ENCODE measurements at regions not wholly inside any gene's neighbourhood (a gene's known extent, or its start where the extent isn't known, plus 50 kb on each side); places are given as distances from the start of the nearest gene placed in this dataset.
A peak's percentile ranks its signal among the peaks of the same experiment; 100 is the strongest.

DNA sequence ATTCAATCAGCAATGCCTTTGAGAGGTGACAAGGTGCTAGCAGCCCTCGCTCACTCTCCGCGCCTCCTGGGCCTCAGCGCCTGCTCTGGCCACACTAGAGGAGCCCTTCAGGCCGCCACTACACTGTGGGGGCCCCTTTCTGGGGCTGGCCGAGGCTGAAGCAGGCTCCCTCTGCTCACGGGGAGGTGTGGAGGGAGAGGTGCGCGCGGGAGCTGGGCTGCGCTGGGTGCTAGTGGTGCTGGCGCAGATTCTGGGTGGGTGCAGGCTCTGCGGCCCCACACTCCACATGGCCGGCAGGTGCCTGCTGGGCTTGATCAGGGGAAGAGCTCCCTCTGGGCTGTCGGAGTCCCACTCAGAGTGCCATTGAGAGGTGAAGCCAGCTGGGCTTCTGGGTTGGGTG lies 351.0 kb downstream of the GASK1B start:
- DNase-seq (ENCODE audit: low spot score) (no peak), ATAC-seq (no peak)
- intact Hi-C loops (cut with DNase I): no loop called here

DNA sequence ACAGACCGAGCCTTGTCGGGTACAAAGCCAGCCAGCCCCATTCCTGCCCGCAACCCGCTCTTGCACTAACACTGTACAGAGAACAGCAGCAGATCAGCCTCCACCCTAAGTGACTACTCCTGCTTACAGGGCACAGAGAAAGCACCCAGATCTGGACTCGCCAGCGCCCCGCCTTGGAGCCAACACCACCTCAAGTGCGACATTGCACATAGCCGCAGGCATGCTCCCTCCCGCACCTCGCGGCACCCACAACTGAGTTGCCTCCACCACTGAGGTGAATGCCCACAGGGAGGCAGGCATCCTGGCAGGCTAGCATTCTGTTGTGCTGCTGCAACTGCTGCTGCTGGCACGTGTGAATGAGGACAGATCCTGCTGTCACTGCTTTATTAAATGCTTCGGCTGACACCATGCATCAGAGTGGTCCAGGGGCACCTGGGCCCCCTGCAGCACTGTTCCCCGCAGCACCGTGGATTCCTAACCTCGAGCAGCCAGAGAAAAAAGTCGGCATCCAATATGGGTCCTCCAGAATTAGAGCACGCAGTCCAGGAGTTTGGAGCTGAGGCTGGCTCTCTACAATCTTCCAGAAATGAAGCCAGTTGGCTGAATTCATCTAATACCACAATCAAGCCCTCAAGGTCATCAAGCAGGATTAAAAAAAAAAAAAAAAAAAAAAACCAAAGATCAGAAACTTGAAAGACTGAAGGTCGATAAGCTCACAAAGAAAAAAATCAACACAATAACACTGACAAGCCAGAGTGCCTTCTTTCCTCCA lies 352.9 kb downstream of the GASK1B start:
- DNase-seq (ENCODE audit: low spot score) (no peak), ATAC-seq (peak; percentile 10)

DNA sequence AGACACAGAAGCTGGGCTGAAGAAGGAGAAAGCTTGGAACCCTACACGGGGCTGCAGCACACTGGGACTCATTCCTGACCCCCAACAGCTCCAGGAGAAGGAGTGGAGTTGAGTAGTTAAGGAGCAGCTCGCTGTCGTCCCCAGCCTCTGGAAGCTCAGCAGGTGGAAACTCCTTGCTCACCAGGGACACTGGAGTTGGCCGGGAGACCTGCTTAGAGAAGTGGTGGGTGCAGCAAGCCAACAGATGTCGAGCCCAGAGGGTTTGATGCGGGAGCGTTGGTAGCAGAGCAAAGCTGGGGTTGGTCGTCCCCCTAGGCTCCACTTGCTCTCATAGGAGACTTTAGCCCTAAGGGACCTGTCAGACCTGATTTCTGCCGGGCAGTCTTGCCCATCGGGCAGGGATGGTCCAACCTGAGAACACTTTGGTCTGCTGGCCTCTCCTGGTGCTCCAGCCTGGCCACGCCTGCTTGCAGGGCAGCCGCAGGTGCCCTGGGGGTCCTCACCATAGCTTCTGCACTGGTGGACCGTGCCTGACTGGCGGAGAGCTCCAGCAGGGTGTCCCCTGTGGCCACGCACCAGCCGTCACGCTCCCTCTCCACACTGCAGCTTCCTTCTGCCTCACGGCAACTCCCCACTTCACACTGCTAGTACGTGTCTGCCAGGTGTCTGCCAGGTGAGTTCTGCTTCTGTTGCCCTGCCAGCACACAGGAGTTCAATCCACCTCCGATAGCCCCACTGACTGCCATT lies 353.7 kb downstream of the GASK1B start:
- intact Hi-C loops (cut with DNase I): no loop called here
- no peak for DNase-seq (ENCODE audit: low spot score)
- peak; percentile 36 for ATAC-seq

More for the DNA sequence above, 352.9 kb downstream of the GASK1B start:
- intact Hi-C loops (cut with DNase I): no loop called here

DNA sequence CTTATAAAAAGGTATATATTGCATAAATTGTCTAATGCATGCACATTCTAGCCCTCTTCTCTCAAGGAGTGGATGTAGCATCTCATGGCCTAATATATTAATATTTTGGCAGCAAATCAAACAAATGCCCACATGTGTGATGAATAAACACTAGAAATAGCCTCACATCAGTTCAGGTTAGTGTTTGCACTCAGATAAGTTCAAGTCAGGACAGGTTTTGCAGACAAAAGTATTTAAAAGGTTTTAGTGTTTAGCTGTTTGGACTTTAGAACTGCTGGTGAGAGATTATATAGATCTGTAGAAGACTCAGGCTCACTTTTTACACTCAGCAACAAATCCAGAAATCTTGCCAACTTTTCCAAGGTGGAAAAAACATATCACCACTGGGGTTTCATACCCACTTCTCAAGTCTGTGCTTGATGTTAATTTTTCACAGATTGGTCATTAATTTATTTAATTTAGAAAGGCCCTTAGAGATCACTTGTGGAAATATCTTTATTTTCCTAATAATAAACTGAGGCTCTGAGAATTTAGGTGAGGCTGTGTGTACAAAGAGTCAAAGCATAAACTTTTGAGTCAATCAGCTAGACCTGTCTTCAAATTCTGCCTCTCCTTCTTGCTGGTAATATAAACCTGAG lies 362.6 kb downstream of the GASK1B start:
- intact Hi-C loops (cut with DNase I): no loop called here
- DNase-seq (ENCODE audit: low spot score): no peak
- ATAC-seq: no peak

DNA sequence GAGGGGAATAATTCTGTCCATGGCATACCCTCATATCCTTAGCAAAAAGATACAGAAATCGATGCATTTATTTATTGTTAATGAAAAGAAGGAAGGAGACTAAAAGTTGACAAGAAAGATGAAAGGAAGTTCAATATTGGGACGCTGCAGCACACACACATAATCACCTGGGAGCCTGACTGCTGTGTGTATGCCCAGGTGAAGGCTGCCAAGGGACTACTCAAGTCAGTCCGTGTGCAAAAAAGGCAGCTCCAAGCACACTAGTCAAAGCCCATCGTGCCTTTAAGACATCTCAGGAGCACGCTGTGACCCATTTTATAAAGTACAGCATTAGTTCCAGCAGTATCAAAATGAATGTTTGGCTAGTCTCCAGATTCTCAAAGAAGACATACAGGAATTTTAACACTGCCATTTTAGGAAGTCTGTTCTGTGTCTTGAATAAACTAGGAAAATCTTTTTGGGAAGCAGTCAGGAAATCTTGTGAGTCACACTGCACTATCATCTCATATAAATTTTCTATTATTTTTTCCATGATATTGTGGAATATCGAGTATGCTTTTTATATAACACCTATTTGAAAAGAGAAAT lies 363.9 kb downstream of the GASK1B start:
- DNase-seq (ENCODE audit: low spot score): no peak
- ATAC-seq: no peak
- intact Hi-C loops (cut with DNase I): loop anchor here (2.0 kb wide), 1 partner anchor 78 kb away; no protein-coding TSS in a partner anchor

DNA sequence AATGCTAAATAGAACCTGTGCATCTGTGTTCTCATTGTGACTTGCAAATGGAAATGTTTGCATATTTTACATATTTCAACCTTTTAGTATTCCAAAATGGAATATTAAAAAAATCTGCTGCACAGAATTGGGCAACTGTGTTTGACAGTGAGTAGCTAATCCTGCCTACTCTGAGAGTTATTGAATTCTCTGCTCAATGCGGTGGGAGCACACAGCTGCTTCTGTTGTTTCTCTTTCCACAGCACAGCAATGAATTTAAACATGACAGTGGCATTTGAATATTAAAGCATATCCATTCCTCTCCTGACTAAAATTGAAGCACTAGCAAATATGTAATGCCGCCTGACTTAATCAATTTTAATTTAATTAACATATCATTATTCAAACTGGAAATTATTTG lies 366.6 kb downstream of the GASK1B start:
- intact Hi-C loops (cut with DNase I): no loop called here
- ATAC-seq: no peak
- DNase-seq (ENCODE audit: low spot score): no peak

DNA sequence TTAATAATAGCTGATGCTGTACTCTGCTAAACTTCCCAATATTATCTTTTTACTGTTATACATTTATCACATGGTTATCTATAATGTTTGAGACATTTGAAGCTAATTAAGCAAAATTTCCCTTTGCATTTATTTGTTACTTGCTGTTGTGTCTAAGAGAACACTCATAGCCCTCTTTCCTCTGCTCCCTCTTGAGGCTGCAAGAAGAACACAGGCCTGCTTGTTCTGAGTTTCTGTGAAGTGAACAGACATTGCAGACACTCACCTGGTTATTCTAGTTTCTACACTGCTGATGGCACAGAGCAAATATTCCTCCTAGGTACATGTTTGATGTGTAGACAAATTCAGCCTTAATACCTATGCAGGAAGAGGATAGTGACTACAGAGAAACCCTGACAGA lies 367.8 kb downstream of the GASK1B start:
- intact Hi-C loops (cut with DNase I): no loop called here
- no peak for ATAC-seq
- DNase-seq (ENCODE audit: low spot score): no peak

DNA sequence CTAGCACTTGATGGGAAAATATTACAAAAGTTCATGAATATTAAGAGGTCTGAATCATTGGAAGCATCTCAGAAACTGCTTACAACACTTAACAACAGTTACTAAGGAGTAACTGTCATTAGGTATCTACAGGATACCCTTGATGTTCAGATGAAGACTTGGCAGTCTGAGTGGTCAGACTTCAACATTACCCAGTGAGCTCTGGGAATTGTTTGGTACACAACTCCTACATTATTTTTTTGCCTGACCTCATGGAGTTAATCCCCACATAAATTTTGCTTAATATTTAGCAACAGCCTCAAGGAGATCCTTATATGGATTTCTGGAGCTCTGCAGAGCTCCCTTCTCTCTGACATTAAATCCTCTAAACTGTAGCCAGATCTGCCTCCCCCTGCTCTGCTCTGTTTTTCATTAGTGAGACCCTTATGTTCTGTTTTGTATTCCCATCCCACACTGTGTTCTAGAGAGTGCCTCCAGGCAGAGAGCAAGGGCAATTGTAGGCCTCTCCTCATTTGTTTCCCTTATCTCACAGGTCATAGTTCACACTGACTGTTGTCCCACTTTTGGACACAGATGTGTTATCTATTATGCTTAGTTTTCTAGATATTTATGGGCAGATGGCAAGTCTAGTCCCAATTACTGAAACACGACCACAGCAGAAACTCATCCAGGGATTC lies 368.8 kb downstream of the GASK1B start:
- intact Hi-C loops (cut with DNase I): no loop called here
- ATAC-seq: no peak
- DNase-seq (ENCODE audit: low spot score): no peak

DNA sequence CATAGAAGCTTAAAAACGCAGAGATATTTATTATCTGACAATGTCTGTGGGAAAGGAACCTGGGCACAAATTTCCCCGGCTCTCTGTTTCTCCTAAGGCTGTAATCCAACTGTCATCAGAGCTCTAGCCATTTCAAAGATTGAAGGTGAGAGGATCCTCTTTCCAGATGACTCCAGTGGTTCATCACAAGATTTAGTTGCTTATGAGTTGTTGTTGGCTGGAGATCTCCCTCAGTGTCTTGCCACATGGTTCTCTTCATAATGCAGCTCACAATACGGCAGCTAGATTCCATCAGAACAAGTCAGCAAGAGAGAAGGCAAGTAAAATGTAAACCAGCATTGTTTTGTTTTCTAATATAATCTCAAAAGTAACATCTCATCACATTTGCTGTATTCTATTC lies 369.4 kb downstream of the GASK1B start:
- DNase-seq (ENCODE audit: low spot score) (no peak), ATAC-seq (no peak)
- intact Hi-C loops (cut with DNase I): no loop called here

DNA sequence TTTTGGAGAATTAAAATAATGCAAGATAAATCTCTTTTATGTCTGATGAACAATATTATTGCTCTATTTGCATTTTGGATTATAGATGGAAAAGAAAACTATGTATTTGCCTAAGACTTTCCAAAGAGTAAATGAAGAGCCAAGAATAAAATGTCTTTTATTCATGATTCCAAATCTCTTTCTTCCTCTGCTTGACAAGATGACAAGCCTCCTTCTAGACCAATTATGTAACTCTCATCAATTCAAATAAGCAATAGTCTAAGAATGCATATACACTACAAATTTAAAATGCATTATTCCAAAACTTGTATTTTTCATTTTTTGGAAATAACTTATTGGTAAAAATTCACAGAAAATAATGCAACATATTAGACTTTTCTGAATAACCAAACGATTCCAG lies 377.3 kb downstream of the GASK1B start:
- intact Hi-C loops (cut with DNase I): no loop called here
- ATAC-seq (no peak), DNase-seq (ENCODE audit: low spot score) (no peak)

DNA sequence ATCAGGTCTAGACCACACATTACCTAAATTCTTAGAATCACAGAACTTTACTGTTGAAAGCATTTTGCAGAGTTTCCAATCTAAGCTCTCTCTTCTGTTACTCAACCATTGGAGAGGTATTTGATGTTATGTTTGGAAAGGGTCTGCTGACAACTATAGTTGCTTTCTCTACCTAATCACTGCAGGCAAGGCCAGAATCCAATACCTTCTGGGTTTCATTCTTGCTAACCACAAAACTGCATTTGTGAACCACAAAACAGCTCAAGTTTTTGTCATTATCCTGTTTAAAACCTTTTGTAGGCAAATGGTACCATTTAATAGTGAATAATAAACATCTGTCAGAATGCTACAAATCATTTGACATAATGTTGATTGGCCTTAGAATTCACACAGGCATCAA lies 380.1 kb downstream of the GASK1B start:
- no peak for ATAC-seq
- no peak for DNase-seq (ENCODE audit: low spot score)
- intact Hi-C loops (cut with DNase I): no loop called here

DNA sequence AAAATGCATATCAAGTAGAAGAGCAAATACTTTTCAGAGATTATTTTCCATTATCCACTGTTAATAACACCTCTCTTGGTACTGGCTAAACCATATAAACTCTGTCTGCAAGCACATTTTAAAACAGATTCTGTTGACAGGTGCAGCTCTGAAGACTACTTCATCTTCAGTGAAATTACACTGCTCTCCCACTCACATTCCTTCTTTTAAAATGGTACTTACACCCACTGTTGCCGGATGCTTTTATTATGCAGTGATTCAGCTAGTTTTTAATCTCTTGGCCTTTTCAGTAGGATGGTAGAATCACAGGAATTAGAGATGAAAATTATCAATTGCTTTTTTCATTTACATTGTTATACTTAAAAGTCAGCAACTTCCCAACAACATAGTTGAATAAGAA lies 381.6 kb downstream of the GASK1B start:
- intact Hi-C loops (cut with DNase I): no loop called here
- ATAC-seq (no peak), DNase-seq (ENCODE audit: low spot score) (no peak)

DNA sequence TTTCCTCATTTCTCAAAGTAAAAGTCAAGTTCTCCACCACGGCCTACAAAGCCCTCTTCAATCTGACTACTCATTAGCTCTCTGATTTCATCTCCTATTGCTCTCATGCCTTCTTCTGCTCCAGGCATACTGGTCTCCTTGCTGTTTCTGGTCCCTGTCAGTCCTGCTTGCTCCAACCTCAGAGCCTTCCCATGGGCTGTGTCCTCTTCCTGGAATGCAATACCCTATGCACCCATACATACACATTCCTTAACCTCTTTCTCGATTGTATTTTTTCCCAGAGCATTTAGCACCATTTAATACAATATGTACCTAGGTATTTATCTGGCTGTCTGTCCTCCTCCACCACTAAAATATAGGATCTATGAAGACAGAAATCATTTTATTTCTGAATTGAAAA lies 385.2 kb downstream of the GASK1B start:
- ATAC-seq: no peak
- intact Hi-C loops (cut with DNase I): no loop called here
- DNase-seq (ENCODE audit: low spot score): no peak

DNA sequence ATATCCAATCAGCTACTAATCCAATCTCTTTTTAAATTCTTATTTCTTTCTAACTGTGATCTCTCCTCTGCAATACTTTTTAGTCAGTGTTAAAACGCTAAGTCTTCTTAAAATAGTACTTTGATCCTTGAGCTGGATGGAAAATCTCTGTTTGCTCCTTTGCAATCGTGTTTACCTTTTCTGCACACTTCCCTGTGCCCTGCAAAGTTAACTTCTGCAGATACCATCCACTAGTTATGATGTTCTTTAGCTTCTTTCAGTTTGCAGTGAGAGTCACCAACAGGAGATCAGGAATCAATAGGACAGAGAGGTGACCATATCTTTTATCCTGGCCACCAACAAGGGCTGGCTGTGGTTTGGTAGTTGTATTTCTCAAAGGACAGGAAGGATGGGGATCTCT lies 391.5 kb downstream of the GASK1B start:
- ATAC-seq (no peak), DNase-seq (ENCODE audit: low spot score) (no peak)
- intact Hi-C loops (cut with DNase I): no loop called here

DNA sequence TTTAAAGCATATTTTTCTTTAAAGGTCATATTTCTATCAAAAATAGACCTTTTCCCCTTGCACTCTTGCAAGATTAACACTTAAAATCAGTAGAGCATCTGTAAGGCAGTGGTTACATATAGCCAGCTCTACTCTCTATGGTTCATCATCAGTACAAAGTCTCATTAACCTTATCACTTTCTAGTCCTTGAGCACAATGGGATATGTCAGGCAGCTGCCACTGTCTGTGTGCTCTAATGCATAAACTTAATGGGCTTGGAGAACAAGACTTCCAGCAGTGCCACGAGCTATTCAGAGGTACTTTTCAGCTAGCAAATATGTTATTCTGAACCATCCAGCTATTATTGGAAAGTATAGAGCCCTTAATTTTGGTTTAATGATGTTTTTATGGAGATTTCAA lies 393.7 kb downstream of the GASK1B start:
- intact Hi-C loops (cut with DNase I): no loop called here
- no peak for ATAC-seq
- DNase-seq (ENCODE audit: low spot score): no peak

DNA sequence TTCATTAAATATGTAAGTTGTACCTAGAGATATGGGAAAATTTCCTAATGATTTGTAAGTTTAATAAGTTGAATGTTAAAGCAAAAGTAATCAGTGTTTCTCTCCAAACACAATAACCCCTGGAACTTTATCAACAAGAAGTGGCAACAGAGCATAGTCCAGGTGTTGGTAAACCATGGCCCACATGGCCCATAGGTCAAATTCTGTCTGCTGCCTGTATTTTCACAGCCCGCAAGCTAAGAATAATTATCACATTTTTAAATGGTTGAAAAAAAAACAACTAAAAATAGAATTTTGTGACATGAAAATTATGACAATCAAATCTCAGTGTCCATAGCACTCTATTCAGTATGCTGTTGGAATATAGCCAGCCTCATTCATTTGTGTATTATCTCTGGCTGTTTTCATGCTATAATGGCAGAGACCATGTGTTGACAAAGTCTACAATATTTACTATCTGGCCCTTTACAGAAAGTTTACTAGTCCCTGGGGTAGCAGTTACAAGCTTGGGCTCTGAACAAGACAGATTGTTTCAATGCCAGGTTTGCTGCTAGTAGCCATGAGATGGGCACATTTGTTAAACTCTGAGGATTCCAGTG lies 395.8 kb downstream of the GASK1B start:
- DNase-seq (ENCODE audit: low spot score): no peak
- no peak for ATAC-seq
- intact Hi-C loops (cut with DNase I): no loop called here

DNA sequence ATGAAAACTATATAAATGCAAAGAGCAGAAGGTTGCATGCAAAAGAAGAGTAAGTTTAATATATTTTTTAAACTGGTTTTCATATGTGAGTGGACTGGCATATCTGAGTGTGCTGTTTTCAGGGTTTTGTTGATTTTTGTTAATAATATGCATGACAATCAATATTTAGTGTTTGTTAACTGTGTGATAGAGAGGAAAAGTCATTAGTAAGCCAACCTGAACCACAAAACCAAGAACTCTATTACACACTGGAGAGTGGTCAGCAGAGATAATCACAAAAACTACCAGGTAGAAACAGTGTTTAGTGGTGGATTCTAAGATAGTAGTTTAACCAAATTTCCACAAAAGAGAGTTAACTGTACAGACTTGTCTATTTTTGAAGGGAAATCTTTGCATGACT lies 396.9 kb downstream of the GASK1B start:
- intact Hi-C loops (cut with DNase I): no loop called here
- ATAC-seq (no peak), DNase-seq (ENCODE audit: low spot score) (no peak)

DNA sequence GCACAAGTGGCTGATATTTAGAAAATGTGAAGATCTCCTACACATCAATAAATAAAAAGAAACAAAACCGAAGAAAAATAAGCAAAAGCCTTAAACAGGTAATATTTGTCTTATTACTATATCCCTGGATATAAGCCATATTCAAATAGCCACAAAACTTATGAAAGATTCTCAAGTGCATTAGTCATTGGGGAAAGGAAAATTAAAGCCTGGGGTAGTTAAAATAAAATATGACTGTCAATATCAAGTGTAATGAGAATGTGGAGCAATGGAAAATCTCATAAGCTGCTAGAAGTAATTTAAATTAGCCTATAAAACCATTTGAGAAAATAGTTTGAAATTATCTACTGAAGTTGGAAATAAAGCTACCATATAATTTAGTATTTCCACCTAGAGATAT lies 399.9 kb downstream of the GASK1B start:
- DNase-seq (ENCODE audit: low spot score) (no peak), ATAC-seq (no peak)
- intact Hi-C loops (cut with DNase I): no loop called here

DNA sequence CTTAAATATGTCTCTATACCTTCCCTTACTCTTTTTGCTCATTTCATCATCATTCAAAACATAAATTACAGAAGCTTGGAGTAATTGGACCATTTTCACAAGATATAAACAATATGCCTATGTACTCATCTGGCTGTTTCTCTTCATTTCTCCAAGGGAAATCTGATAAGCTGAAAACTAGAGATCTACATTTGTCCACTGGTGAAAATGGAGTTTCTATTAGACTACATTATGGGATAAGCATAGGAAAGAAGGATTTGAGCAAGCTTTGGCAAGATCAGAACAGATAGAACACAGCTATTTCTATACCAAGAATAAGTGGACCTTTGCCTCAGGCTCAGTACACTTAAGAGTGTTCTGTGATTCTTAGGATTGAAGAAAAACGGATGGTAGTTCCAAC lies 404.4 kb downstream of the GASK1B start:
- intact Hi-C loops (cut with DNase I): no loop called here
- DNase-seq (ENCODE audit: low spot score): no peak
- no peak for ATAC-seq

Data from sciatic nerve (tissue), 2 donors.